Stromal cell of bone marrow (primary cell): ENCODE measurements at regions not wholly inside any gene's neighbourhood (a gene's known extent, or its start where the extent isn't known, plus 50 kb on each side); places are given as distances from the start of the nearest gene placed in this dataset.
"Not testable (repeated sequence)": the region's sequence is repeated elsewhere in the genome, so short reads cannot be mapped to it uniquely, and the experiment has no call there.

Experiments
- DNase-seq: peaks from one replicate; pipeline ENCODE4 v3.0.0-alpha.2; 2012; ENCODE audit warnings: low read depth

GRCh38 chr16:8187782-8188372 is 402.4 kb downstream of the TMEM114 start:
- no peak for DNase-seq

GRCh38 chr16:8184854-8185253 is 405.5 kb downstream of the TMEM114 start:
- no peak for DNase-seq

- DNase-seq: no peak
Measured at GRCh38 chr16:8183176-8184099, 406.9 kb downstream of the TMEM114 start.

- DNase-seq: no peak
Measured at GRCh38 chr16:8182761-8183160, 407.6 kb downstream of the TMEM114 start.

- DNase-seq: no peak
Measured at GRCh38 chr16:8179615-8180014, 410.7 kb downstream of the TMEM114 start.

- no peak for DNase-seq
Measured at GRCh38 chr16:8178271-8178670, 412.0 kb downstream of the TMEM114 start.

GRCh38 chr16:8175411-8175810 is 414.9 kb downstream of the TMEM114 start:
- no peak for DNase-seq

- DNase-seq: peak; percentile 1
Measured at GRCh38 chr16:8173111-8173644, 417.1 kb downstream of the TMEM114 start.

GRCh38 chr16:8172551-8172950 is 417.8 kb downstream of the TMEM114 start:
- no peak for DNase-seq

GRCh38 chr16:8168016-8168415 is 422.3 kb downstream of the TMEM114 start:
- DNase-seq: no peak

GRCh38 chr16:8167436-8167835 is 422.9 kb downstream of the TMEM114 start:
- no peak for DNase-seq

- DNase-seq: no peak
Measured at GRCh38 chr16:8158051-8158450, 432.3 kb downstream of the TMEM114 start.

GRCh38 chr16:8155275-8155674 is 435.0 kb downstream of the TMEM114 start:
- DNase-seq: no peak

GRCh38 chr16:8146256-8147012 is 443.9 kb downstream of the TMEM114 start:
- no peak for DNase-seq

- DNase-seq: no peak
Measured at GRCh38 chr16:8138666-8139065, 451.6 kb downstream of the TMEM114 start.

- no peak for DNase-seq
Measured at GRCh38 chr16:8137606-8138005, 452.7 kb downstream of the TMEM114 start.

GRCh38 chr16:8130197-8130596 is 460.1 kb downstream of the TMEM114 start:
- no peak for DNase-seq

- DNase-seq: no peak
Measured at GRCh38 chr16:8127070-8127469, 463.2 kb downstream of the TMEM114 start.

- DNase-seq: no peak
Measured at GRCh38 chr16:8126313-8126712, 464.0 kb downstream of the TMEM114 start.

- no peak for DNase-seq
Measured at GRCh38 chr16:8120001-8120400, 470.3 kb downstream of the TMEM114 start.

GRCh38 chr16:8115814-8116213 is 474.5 kb downstream of the TMEM114 start:
- DNase-seq: no peak

GRCh38 chr16:8114941-8115340 is 475.4 kb downstream of the TMEM114 start:
- DNase-seq: not testable (repeated sequence)
